HG02840 (cell line): ENCODE measurements at regions not wholly inside any gene's neighbourhood (a gene's known extent, or its start where the extent isn't known, plus 50 kb on each side); places are given as distances from the start of the nearest gene placed in this dataset.

Experiments used
- ATAC-seq: cut with Tn5 transposase; IDR thresholded peaks from one replicate; pipeline ENCODE4 v1.9.1; 2021; ENCODE audit warnings: mild to moderate bottlenecking, moderate library complexity, moderate number of reproducible peaks; ENCODE audit not compliant: unreplicated experiment, low FRiP score

DNA sequence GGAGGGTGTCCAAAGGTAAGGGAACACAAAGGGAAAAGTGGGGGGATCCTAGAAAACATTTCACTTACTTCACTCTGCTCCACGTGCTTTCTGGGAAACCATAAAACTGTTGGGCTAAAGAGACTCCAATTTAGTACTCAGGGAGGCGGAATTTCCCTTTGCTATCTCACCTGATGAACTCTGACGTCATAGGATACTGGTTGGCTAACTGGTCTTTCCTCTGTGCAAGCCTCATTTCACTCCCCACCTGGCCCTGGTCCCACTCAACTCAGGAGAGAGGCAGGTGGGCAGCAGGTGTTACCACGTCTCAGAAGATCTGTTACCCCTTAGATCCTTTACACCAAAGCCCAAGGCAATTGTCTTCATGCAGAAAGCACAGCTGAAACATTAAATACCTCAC lies 51.8 kb upstream of the PMAIP1 start:
- ATAC-seq: no peak

DNA sequence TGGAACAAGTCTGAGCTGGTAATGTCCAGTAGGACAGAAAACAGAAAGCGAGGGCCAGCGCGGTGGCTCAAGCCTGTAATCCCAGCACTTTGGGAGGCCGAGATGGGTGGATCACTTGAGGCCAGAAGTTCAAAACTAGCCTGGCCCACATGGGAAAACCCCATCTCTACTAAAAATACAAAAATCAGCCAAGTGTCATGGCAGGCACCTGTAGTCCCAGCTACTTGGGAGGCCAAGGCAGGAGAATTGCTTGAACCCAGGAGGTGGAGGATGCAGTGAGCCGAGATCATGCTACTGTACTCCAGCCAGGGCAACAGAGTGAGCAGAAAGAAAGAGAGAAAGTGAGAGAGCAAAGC lies 52.3 kb upstream of the PMAIP1 start:
- peak; percentile 24 for ATAC-seq

DNA sequence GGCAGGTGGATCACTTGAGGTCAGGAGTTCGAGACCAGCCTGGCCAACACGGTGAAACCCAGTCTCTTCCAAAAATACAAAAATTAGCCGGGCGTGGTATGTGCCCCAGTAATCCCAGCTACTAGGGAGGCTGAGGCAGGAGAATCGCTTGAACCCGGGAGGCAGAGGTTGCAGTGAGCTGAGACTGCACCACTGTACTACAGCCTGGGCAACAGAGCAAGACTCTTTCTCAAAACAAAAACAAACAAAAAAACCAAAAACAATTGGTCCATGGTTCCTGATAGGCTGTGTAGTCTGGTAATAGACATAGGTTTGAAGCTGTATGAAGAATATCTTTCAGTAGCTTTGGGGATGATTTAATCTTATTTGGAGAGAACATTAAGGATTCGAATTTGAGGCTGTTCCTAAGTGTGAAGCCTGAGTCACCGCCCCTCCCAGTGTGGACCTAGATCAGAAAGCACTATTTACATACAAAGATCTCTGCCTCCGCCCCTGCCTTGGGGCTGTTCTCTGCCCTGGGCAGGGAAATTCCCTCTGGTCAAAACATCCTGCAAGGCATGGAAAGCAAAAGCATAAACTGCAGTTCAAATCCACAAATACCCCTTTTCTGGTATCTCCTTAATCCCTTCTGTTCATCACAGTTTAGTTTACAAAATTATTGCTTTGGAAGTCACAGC lies 52.8 kb upstream of the PMAIP1 start:
- peak; percentile 91 for ATAC-seq

DNA sequence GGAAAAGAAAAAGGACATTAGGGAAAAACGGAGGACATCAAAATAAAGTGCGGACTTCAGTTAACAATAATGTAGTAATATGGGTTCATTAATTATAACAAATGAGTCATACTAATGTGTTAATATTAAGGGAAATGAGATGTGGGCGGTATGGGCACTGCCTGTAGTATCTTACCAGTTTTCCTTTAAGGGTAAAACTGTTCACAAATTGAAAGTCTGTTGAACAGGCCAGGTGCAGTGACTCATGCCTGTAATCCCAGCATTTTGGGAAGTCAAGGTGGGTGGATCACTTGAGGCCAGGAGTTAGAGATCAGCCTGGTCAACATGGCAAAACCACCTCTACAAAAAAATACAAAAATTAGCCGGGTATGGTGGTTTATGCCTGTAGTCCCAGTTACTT lies 56.8 kb upstream of the PMAIP1 start:
- ATAC-seq: no peak

DNA sequence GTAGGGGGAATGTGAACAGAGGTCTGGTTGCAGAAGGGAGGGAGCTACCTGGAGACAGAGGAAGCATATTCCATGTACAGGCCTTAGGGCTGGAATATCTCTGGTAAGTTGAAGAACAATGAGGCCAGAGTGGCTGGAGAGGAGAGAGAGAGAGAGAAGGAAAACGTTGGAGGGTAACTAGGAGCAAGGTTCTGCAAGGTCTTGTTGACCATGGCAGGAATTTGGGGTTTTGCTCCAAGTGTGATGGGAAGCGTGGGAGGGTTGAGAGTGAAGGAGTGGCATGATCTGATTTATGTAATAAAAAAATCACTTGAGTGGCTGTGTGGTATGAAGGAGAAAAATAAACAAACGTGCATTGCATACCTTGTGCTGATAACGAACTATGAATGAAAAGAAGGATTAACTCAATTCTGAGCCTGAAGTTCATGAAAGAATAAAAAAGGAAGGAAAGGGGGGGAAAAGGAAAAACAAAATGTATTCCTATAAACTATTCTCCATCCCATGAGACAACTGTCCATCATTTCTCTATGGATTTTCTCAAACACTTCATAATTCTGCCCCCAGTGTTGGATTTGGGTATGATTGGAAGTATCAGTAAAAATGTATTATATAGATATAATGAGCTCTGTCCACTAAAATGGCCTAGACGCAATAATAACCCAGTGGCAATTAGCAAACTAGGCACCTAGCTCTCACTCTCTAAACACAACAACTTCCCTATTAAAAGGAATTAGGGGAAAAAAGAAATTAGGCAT lies 59.7 kb upstream of the PMAIP1 start:
- ATAC-seq: no peak

DNA sequence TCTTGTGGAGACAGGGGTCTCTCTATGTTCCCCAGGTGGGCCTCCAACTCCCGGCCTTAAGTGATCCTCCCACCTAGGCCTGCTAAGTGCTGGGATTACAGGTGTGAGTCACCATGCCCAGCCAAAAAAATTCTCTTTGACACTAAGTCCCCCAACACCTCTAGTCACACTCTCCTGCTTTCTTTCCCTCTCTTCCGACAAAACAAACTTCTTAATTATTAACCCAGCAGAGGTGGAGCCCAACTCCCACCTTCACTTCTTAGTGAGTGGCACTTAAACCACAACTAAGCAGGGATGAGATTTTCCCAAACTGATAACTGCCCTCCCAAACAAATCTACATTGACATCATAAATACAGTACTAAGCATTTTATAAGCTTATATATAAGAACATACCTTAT lies 60.5 kb upstream of the PMAIP1 start:
- no peak for ATAC-seq

DNA sequence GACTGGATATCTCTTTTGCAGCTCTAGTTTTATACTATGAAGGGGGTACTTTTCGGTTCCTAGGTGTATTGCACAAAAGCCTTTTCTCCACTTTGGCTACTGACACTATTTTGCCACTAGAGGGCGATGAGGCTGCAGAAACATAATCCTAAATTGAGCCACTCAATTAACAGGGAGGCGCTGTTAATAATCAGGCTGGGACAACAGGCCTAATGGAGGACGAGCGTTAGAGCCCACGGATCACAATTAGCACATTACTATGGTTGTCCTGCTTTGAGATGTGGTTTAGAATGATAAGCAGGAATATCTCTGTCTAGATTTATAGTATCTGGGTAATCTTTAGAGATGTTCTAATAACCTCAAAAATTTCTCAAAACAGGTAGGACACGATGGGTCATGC lies 62.2 kb upstream of the PMAIP1 start:
- no peak for ATAC-seq

DNA sequence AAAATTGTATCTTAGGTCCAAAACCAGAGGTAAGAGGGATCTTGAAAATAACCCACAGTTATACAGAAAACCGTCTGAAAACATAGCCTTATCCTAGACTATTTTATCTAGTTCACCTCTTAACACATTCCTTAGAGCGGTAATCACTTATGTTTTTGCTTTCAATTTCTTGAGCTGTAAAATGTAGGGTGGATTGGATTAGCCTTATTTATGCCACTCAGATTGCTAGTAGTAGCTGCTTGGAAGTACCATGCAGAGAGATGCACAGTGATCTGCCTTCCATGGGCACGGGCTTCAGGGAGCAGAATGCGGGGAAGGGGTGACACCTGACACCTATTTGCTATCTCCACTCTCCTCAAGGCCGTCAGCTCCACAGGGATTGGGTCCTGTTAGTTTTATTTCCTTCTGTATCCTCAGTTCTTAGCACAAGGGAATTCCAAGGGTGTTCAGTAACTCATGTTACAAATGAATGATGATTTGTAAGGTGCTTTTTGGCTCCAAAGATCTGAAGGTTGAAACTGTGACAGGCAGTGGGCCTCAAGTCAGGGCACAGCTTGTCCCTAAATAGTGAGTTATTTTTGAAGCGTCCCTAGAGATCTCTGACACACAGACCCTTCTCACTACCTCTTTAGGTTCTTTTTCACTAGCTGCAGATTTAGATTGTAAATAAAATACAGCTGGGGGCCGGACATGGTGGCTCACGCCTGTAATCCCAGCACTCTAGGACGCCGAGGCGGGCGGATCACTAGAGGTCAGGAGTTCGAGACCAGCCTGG lies 64.0 kb upstream of the PMAIP1 start:
- ATAC-seq: no peak

DNA sequence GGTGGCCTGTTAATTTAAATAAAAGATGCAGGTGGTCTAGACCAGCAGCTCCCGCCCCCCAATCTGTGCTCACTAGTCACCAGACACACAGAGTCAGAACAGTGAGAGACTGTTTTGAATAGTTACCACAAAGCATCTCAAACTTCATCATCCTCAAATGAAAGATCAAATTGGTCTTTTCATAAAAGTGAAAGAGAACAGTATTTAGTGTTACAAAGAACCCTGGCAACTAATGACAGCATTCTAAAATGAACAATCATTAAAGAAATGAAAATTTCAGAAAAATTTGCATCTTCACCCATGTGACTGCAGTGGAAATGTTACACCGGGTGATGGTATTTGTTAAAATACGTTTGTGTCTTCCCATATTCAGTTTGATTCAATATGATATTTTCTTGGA lies 65.5 kb upstream of the PMAIP1 start:
- ATAC-seq: peak; percentile 43

DNA sequence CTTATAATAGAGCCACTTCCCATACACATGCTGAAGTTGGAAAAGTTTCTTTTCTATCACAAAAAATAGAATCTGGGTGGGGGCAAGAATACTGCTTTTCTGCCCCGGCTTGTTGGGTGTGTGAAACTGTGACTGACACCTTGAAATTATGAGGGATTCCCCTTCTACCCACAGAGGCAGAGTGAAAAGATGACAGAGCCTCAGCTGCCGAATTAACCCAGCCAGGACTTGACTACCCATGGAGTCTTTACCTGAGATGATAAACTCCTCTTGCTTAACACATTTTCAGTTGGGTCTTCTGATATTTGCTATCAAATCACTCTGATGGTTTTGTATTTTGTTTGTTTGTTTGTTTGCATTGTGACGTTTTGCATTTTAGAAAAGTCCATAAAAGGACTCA lies 66.0 kb upstream of the PMAIP1 start:
- ATAC-seq: peak; percentile 71

DNA sequence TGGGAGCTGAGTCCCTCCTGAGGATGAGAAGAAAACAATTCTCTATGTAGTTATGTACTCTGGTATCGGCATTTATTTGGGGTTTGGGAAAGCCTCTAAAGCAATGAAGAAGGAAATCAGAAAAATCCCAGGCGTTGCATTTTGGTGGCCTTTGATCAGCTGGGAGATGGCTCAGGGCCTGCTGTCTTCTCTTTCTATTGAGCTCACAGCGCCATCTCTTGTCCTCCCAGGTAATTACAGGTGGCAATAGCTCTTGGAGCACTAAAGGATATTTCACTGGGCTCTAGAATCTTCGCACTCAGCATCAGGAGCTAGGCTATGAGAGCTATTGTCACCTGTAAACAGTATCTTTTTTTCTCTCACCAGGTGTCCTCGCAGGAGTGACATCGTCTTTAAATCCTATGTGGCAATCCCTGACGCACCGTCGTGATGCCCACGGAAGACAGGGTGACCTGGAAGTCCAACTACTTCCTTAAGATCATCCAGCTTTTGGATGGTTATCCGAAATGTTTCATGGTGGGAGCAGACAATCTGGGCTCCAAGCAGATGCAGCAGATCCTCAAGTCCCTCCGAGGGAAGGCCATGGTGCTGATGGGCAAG lies 76.1 kb upstream of the PMAIP1 start:
- peak; percentile 58 for ATAC-seq

DNA sequence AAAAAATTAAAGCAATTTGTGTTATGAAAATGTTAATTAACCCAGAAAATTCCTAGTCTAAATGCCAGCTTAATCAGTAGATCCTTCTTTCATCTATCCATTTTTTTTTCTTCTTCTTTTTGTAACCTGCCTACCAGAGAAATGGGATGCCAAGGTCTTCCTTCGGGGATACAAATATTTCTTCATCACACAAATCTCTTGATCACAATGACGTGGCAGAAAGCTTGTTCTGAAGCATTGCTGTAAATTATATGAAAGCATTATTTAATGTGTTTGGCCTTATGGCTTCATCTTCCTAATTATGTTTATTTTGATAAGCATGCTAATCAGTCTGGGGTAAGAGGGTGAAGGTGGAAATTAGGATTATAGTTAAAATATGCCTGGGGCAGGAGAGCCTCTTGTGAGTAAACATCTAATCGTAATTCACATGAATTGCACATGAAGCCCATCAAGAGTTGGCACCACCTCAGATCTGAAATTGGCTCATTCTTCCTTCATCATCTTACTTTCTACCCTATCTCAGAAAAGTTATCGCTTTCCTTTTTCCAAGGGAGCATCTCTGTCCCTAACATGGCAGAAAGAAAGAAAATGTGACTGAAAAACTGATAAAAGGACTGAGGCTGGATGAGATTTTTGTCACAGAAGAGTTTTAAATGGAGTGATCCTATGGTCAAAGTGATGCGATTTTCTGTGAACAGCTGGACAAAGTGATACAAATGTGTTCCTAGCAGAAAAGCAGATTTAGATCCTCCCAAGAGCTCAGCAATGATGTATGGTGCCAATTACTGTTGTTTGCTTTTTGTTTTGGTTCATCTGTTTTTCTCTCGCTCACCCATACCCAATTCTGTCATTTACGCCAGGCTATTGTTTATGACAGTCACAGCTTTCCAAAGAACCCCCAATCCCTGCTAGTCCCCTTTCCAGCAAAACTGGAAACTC lies 76.9 kb upstream of the PMAIP1 start:
- ATAC-seq: no peak

DNA sequence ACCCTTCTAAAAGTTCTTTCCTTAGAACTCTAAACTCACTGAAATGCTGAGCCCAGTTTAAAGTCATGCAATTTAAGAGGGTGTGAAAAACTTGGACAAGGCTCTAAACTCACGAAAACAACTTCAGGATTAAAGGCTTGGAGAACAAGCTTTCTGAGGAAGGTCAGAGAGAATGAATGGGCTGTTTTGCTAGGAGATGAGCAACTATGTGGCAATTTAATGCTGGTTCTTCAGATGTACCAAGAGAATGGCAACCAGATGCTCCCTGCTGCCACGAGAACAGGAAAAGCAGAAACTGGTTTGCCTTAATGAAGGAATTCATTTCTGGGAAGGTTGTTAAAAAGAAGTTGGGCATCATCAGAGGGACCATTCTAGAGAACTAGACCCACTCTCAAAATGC lies 77.8 kb upstream of the PMAIP1 start:
- no peak for ATAC-seq

DNA sequence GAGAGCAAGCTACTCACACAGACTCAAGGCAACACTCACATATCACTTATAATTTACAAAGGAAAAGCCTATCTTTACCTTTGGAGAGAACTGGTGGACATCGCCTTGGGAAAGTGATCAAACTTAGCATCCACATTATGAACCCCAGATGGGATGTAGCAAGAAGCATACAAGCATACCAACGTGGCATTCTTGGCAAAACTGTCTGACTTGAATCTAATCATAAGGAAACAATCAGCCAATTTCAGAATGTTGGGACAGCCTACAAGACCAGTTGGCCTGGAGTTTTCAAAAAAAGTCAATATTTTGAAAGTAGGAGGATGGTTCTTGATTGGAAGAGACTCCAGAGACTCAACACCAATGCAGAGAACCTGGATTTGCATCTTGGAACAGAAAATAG lies 79.1 kb upstream of the PMAIP1 start:
- no peak for ATAC-seq

DNA sequence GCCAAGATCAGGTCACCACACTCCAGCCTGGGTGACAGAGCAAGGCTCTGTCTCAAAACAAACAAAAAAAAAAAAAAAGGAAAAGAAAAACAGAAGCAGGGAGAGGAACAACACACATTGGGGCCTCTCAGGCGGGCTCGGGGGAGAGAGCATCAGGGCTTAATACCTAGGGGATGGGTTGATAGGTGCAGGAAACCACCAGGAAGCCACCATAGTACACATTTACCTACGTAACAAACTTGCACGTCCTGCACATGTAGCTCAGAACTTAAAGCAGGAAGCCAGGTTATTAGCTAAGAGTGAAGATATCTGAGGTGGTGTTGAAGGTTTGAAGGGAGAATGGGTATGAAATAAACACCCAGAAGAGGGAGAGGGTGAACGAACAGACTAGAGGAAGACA lies 81.0 kb upstream of the PMAIP1 start:
- ATAC-seq: no peak

DNA sequence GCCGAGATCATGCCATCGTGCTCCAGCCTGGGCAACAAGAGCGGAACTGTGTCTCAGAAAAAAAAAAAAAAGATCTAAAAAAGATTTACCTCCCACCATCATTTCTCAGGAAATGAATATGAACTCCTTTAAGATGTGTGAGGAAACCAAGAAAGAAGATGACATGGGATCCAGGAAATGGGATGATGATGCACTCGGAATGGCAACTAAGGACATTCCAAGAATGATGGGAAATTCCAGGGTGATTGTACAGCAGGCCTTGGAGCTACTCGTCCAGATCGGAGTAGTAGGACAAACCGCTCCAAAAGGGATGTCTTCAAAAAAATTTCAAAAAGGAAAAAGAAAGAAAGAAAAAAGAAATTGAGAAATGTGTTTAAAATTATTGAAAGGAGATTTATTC lies 84.9 kb upstream of the PMAIP1 start:
- no peak for ATAC-seq

DNA sequence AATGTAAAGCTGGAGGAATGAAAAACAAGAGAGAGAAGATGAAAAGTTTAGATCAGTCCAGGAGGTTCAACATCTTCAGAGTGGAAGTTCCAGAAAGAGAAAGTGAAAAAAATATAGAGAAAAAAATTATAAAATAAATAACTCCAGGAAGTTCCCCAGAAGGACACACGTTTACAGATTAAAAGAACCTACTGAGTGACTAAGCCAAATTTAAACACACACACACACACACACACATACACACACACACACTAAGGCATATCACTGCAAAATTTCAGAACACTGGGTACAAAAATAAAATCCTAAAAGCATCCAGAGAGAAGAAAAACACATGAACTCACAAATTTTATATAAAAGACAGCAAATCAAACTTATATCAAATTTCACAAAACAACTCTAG lies 85.9 kb upstream of the PMAIP1 start:
- no peak for ATAC-seq

DNA sequence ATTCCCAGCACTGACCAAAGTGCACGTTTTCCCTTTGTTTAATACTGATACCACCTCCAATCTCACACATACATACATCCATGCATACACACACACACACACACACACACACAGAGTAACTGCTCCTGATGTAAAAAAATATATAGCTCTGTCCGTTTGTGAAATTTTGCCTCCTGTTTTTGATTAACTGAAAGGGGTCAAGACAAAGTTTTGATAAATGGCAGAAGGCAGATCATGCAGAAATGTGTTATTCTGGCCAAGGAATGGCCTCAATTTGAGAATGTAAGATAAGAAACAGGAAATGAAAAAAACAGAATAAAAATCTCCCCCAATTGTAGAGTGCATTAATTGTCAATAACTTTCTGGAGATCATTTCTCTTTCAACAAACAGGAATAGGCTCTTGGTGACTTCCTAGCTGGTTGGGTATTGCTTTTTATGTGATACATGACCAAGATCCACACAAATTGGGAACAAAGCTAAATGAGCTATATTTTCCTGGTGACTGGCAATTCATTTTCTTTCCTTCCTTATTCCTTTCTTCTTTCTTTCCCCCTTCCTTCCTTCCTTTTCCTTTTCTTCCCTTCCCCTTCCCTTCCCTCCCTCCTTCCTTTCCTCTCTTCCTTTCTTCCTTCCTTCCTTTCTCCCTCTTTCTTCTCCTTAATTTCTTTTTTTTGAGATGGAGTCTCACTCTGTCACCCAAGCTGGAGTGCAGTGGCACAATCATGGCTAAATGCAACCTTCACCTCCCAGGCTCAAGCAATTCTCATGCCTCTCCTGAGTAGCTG lies 88.9 kb upstream of the PMAIP1 start:
- ATAC-seq: no peak

DNA sequence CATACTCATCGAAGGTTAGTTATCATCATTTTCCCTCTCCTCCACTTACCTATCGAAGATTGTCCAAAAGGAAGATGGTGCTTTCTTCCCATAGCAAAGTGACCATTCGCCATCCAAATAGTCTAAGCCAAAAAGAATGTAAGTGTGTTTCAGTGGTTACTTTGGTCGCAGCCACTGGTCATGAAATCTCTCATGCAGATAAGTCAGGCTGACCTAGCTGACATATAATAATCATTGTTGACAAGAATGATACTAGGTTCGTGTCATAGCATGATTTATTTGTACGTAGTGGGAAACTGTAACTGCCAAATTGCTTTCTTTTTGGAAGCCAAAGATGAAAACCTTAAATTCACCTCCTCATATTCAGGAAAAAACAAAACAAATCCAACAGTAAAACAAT lies 89.6 kb upstream of the PMAIP1 start:
- no peak for ATAC-seq
